ENCODE measurements at regions not wholly inside any gene's neighbourhood (a gene's known extent, or its start where the extent isn't known, plus 50 kb on each side); places are given as distances from the start of the nearest gene placed in this dataset.
"Not testable (repeated sequence)": the region's sequence is repeated elsewhere in the genome, so short reads cannot be mapped to it uniquely, and the experiment has no call there.

- DNase-seq (ENCODE audit: low spot score), result no peak
These were observed 159.6 kb upstream of the WDR1 start for GRCh38 chr4:10276152-10276551.

DNA sequence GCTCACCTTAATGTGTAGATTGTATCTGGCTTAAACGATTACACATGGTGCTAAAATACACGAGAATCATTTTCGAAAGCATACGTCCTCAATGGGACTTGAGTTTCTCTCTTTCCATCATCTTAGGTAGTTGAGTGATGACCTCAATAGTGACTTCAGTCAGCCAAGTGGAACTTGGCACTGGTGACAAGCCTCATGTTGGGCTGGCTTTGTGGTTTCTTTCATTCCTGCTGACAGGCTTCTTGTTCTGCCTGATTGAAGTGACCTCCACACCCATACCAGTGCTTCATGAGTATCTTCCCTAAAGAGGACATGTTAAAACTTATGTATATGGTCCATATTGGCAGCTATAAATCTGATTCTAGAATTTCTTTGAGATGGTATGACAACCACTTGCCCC, 159.1 kb upstream of the WDR1 start:
- DNase-seq (ENCODE audit: low spot score), result no peak

GRCh38 chr4:10273030-10273429, 156.4 kb upstream of the WDR1 start:
- no peak for DNase-seq (ENCODE audit: low spot score)

- DNase-seq (ENCODE audit: low spot score), result no peak
These were observed 155.9 kb upstream of the WDR1 start for GRCh38 chr4:10272511-10272910.

DNA sequence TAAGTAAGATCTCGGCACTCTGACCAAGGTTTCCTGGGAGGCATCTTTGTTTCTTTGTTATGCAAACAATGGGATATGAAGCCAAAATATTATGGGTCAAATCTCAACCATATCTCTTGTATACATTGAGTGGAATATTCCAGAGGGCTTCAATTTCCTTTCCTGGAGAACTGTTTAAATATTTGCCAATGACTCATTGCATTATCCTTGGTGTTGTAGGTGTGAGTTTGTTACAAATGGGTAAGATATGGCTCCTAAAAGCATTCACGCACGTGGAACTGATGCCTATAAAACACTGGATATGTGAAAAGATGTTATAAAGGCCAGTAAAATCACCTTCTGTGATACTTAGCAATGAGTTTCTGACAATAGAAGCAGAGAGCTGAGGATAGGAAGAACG, 150.5 kb upstream of the WDR1 start:
- no peak for DNase-seq (ENCODE audit: low spot score)

GRCh38 chr4:10260777-10261176, 144.2 kb upstream of the WDR1 start:
- no peak for DNase-seq (ENCODE audit: low spot score)

GRCh38 chr4:10259976-10260375, 143.4 kb upstream of the WDR1 start:
- no peak for DNase-seq (ENCODE audit: low spot score)

GRCh38 chr4:10256203-10256602, 139.6 kb upstream of the WDR1 start:
- no peak for DNase-seq (ENCODE audit: low spot score)

DNA sequence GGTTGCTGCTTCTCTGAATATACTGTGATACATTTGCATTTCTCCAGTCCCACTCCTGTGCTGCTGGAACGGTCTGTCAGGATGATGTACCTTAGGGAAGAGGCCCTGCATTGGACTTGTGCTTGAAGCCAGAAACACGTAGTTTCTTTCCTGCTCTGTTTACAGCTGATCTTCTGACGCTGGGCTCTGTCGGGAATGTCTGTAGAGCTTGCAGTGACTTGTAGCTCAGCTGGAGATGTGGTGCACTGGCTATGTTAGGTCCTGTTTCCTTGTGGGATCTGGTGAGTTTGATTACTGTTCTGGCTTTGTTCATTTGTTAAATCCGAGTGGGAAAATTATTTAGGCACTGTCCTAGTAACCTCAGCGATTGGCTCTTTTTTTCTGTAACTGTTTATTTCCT, 137.2 kb upstream of the WDR1 start:
- no peak for DNase-seq (ENCODE audit: low spot score)

- DNase-seq (ENCODE audit: low spot score), result no peak
These were observed 129.2 kb upstream of the WDR1 start for GRCh38 chr4:10245751-10246150.

GRCh38 chr4:10243856-10244255, 127.3 kb upstream of the WDR1 start:
- DNase-seq (ENCODE audit: low spot score), result no peak

- no peak for DNase-seq (ENCODE audit: low spot score)
These were observed 124.1 kb upstream of the WDR1 start for GRCh38 chr4:10240691-10241090.

DNA sequence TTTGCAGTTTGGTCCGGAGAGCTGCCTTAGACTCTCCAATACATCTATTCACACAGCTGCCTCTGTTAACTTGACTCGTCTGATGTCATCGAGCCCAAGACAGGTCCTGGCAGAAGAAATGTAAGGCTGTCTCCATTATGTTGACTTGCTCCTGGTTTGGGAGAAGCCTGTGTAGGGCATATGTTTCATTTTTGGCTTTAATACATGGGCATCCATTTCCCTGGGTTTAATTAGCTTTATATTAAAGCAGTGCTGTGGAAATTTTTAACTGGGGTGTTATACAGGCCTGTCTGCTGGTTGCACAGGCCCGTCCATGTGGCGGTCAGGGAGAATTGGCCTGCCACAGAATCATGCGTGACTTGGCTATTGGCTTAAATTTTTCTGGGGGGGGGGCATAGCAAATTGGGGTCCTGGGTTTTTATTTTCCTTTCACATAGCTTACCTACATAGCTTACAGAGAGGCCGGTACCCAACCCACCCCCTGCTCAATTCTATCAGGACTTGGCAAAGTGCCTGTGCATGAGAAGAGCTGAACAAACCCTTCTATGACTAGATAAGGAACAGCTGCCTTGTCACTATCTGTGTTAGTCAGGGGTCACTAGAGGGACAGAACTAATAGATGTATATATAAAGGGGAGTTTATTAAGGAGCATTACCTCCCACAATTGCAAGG, 123.5 kb upstream of the WDR1 start:
- DNase-seq (ENCODE audit: low spot score), result no peak

DNA sequence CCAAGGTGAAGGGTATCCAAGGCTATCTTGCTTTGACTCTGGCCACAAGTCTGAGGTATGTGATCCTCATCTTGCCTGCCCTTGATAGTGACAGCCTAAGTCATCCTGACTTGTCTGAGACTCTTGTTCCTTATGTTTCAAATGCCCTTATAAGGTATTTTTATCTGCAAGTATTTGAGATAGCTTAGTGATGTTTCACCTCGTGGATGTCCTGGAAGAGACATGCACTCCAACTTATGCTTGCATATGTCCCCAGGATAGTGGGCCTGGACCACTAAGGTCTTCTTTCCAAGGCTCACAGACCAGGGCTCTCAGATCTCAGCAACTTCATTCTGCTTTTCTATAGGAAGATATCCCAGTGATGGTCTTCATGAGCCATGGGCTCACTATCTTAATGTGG, 120.5 kb upstream of the WDR1 start:
- no peak for DNase-seq (ENCODE audit: low spot score)

DNA sequence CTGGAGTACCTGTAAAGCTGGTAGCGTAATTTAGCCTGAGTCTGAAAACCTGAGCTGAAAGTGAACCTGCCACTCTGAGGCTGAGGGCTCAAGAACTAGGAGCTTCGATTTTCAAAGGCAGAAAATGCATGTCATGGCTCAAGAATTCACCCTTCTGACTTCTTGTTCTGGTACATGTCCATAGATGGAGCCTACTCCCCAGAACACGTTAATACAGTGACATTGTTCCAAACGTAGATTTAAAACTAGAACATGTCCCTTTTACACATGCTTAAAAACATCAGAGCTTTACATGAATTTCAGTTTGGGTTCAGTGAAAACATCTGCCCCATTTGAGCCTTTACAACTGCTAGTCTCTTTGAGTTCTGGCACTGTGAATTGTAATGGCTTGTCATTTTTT, 115.5 kb upstream of the WDR1 start:
- DNase-seq (ENCODE audit: low spot score), result no peak

GRCh38 chr4:10226756-10227155, 110.2 kb upstream of the WDR1 start:
- DNase-seq (ENCODE audit: low spot score), result no peak

- no peak for DNase-seq (ENCODE audit: low spot score)
These were observed 108.5 kb upstream of the WDR1 start for GRCh38 chr4:10225096-10225495.

GRCh38 chr4:10223782-10224181, 107.2 kb upstream of the WDR1 start:
- DNase-seq (ENCODE audit: low spot score), result no peak

DNA sequence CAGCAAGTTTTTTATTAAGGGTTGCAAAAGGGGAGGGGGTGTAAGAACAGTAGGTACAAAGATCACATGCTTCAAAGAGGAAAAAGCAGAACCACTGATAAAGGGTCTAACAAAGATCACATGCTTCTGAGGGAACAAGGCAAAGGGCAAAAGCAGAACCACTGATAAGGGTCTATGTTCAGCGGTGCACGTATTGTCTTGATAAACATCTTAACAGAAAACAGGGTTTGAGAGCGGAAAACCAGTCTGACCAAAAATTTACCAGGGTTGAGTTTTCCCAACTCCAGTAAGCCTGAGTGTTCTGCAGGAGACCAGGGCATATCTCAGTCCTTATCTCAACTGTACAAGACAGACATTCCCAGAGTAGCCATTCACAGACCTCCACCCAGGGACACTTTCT, 96.9 kb upstream of the WDR1 start:
- DNase-seq (ENCODE audit: low spot score), result not testable (repeated sequence)

DNA sequence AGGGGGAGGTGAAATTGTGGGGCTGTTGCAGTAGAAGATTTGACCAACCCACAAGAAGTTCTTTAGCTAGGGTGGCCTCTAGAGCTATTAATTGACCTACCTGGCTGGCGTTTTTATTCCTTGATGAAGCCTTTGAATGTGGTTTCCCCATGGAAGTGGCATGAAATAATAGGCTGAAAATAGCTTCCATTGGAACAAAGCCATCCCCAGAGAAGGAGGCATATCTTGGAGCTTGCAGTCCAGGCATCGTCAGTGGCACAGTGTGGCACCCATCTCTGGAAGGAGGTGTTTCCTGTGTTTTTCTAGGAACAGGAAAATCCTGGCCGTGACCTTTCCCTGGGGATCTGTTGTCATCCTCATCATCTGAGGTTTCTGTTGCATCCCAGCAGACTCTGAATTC, 96.3 kb upstream of the WDR1 start:
- no peak for DNase-seq (ENCODE audit: low spot score)

DNA sequence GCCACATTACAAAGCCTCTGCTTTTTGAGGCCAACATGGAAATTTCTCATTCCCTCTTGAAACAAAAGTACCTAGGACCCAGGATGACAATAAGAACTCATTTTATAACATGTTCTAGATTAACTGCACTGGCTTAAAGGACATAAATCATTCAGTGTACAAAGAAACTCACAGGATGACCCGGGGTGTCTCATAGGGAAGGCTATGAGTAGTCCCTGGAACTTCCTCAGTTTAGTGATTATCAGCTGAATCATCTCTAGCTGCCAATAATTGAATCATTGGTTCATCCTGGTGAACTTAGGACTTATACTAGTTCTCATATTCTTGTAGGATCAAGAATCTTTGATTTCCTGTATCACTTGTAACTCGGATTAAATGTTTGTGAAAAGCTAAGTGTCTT, 95.8 kb upstream of the WDR1 start:
- DNase-seq (ENCODE audit: low spot score), result no peak

DNA sequence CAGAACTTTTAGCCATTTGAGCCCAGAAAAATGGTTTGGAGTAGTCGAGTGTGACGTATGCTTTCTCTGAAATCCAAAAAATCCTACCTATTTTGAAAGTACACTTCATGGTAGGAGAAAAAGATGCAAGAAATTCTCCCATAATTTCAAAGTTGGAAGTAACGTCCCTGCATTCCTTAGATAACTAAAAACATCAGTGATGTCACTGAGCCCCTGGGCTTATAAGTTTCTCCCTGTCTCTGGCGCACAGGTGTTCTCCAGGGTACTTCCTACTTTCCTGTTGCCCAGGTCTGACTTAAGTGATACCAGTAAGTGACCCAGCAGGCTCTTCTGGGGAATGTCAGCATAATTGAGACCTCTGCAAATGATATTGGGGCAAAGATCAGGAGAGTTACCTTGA, 90.5 kb upstream of the WDR1 start:
- DNase-seq (ENCODE audit: low spot score), result no peak

DNA sequence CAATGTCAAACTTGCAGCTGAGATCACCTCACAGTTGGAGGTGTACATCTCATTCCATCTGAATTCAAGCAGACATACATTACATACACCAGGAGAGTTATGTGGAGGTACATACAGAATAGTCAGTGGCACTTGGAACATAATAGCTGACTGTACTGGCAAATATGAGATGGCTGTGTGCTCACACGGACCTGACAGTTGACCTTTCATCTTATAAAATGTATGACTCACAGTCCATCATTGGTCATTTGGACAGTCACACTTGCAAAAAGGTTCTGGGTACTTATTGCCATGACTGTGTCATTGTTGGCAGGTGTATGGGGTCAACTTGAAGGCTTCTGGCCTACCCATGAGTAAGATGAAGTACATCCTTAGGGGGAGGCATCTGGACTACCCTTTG, 88.6 kb upstream of the WDR1 start:
- DNase-seq (ENCODE audit: low spot score), result no peak

GRCh38 chr4:10204401-10205058, 87.9 kb upstream of the WDR1 start:
- no peak for DNase-seq (ENCODE audit: low spot score)
